ENCODE measurements at regions not wholly inside any gene's neighbourhood (a gene's known extent, or its start where the extent isn't known, plus 50 kb on each side); places are given as distances from the start of the nearest gene placed in this dataset.

- no peak overlapping the region for H3K4me3 ChIP-seq (ENCODE audit: low read depth in 1 of 3, low read length in 3 of 3)
- WGBS: 60% methylated on average over 3 of the region's 3 CpGs
- no peaks in the 10 kb centered on the region for H3K27me3 ChIP-seq (ENCODE audit: control insufficient read depth in 4 of 4, insufficient read depth in 4 of 4, low read length in 3 of 4)
- no peak overlapping the region for H3K27ac ChIP-seq (ENCODE audit: low read depth in 1 of 2, low read length in 2 of 2)
- no peak for DNase-seq (ENCODE audit: low spot score)
- H3K36me3 ChIP-seq (ENCODE audit: control insufficient read depth in 4 of 4, insufficient read depth in 3 of 4, low read depth in 1 of 4, low read length in 3 of 4): no peaks in the 10 kb centered on the region
- H3K4me1 ChIP-seq (ENCODE audit: control insufficient read depth in 4 of 4, insufficient read depth in 4 of 4, low read length in 3 of 4): no peaks in the 10 kb centered on the region
- H3K9me3 ChIP-seq (ENCODE audit: control insufficient read depth in 4 of 4, low read length in 3 of 4): no peaks in the 10 kb centered on the region
- H3K9ac ChIP-seq (ENCODE audit: low read depth in 1 of 2, low read length in 2 of 2): no peak overlapping the region
- TF ChIP-seq FOXA1 (IDR thresholded peaks at IDR 0.05) (no peak), TAF1 (conservative IDR thresholded peaks at IDR 0.05) (no peak), EGR1 (IDR thresholded peaks at IDR 0.05; ENCODE audit: low read depth in 2 of 2) (no peak), RAD21 (IDR thresholded peaks at IDR 0.05) (no peak)
These were observed 1104.0 kb upstream of the PIK3C3 start for GRCh38 chr18:40851014-40851429.

DNA sequence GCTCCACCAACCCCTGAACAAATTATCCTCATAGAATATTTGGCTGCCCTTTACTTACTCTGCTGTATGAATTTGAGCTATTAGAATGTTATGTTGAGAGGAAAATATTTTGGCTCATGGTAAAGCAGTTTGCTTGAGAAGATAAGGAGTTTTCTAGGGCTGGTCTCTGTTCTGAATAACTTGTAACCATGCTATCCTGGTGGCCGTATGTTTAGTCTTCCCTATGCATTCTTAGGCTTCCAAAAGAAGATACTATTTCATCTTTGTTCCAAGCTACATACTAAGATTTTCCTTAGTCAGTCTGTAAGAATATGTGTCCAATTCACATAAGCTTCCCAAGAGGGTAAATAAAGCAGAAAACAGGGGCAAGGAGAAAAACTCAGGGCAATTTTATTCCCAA lies 1105.1 kb upstream of the PIK3C3 start:
- 51% methylated on average over 1 of the region's 1 CpG for WGBS
- H3K36me3 ChIP-seq (ENCODE audit: control insufficient read depth in 4 of 4, insufficient read depth in 3 of 4, low read depth in 1 of 4, low read length in 3 of 4): no peaks in the 10 kb centered on the region
- no peaks in the 10 kb centered on the region for H3K27me3 ChIP-seq (ENCODE audit: control insufficient read depth in 4 of 4, insufficient read depth in 4 of 4, low read length in 3 of 4)
- H3K9ac ChIP-seq (ENCODE audit: low read depth in 1 of 2, low read length in 2 of 2): no peak overlapping the region
- no peak for DNase-seq (ENCODE audit: low spot score)
- H3K27ac ChIP-seq (ENCODE audit: low read depth in 1 of 2, low read length in 2 of 2): no peak overlapping the region
- no peaks in the 10 kb centered on the region for H3K9me3 ChIP-seq (ENCODE audit: control insufficient read depth in 4 of 4, low read length in 3 of 4)
- TF ChIP-seq RXRA (IDR thresholded peaks at IDR 0.05) (no peak), EGR1 (IDR thresholded peaks at IDR 0.05; ENCODE audit: low read depth in 2 of 2) (no peak), NR2F2 (IDR thresholded peaks at IDR 0.05) (no peak), FOXA2 (IDR thresholded peaks at IDR 0.05) (no peak), REST (IDR thresholded peaks at IDR 0.05) (no peak), YY1 (IDR thresholded peaks at IDR 0.05) (no peak), MAX (IDR thresholded peaks at IDR 0.05) (no peak)
- TF ChIP-seq, protein P1, sequence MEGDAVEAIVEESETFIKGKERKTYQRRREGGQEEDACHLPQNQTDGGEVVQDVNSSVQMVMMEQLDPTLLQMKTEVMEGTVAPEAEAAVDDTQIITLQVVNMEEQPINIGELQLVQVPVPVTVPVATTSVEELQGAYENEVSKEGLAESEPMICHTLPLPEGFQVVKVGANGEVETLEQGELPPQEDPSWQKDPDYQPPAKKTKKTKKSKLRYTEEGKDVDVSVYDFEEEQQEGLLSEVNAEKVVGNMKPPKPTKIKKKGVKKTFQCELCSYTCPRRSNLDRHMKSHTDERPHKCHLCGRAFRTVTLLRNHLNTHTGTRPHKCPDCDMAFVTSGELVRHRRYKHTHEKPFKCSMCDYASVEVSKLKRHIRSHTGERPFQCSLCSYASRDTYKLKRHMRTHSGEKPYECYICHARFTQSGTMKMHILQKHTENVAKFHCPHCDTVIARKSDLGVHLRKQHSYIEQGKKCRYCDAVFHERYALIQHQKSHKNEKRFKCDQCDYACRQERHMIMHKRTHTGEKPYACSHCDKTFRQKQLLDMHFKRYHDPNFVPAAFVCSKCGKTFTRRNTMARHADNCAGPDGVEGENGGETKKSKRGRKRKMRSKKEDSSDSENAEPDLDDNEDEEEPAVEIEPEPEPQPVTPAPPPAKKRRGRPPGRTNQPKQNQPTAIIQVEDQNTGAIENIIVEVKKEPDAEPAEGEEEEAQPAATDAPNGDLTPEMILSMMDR (IDR thresholded peaks at IDR 0.05; ENCODE audit: low read depth, low read length, missing input control): no peak
- H3K4me1 ChIP-seq (ENCODE audit: control insufficient read depth in 4 of 4, insufficient read depth in 4 of 4, low read length in 3 of 4): no peaks in the 10 kb centered on the region
- no peak overlapping the region for H3K4me3 ChIP-seq (ENCODE audit: low read depth in 1 of 3, low read length in 3 of 3)

DNA sequence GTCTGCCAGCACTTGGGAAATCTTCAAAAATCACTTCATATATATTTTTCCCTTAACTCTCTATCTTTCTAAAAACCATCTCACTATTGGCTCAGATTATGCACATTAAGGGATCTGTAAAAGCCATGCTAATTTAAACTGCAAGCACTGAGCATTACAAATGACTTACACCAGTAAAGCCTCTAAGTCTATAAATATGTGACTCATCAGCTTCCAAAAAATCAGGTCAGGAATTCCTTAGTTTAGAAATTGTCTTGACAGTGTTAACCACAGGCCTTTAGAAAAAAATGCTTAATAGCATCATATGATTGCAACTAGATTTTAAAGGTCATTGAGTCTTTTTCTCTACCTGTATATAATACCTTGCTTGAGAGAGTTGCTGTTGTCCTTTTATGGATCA lies 1113.6 kb upstream of the PIK3C3 start:
- no peaks in the 10 kb centered on the region for H3K36me3 ChIP-seq (ENCODE audit: control insufficient read depth in 4 of 4, insufficient read depth in 3 of 4, low read depth in 1 of 4, low read length in 3 of 4)
- DNase-seq (ENCODE audit: low spot score): no peak
- no peaks in the 10 kb centered on the region for H3K4me1 ChIP-seq (ENCODE audit: control insufficient read depth in 4 of 4, insufficient read depth in 4 of 4, low read length in 3 of 4)
- no peak overlapping the region for H3K9ac ChIP-seq (ENCODE audit: low read depth in 1 of 2, low read length in 2 of 2)
- H3K27ac ChIP-seq (ENCODE audit: low read depth in 1 of 2, low read length in 2 of 2): no peak overlapping the region
- H3K9me3 ChIP-seq (ENCODE audit: control insufficient read depth in 4 of 4, low read length in 3 of 4): peaks cover 0 to 2% (median 0%) of the 10 kb centered on the region in 4 donors
- H3K4me3 ChIP-seq (ENCODE audit: low read depth in 1 of 3, low read length in 3 of 3): no peak overlapping the region
- TF ChIP-seq HNF4G (IDR thresholded peaks at IDR 0.05) (no peak), FOXA1 (IDR thresholded peaks at IDR 0.05) (no peak), NR2F2 (IDR thresholded peaks at IDR 0.05) (no peak), ATF3 (IDR thresholded peaks at IDR 0.05) (no peak), MAX (IDR thresholded peaks at IDR 0.05) (no peak)
- H3K27me3 ChIP-seq (ENCODE audit: control insufficient read depth in 4 of 4, insufficient read depth in 4 of 4, low read length in 3 of 4): peaks cover 0 to 3% (median 0%) of the 10 kb centered on the region in 4 donors

Measured in liver (tissue), 8 donors.